WTC11 (cell line): ENCODE measurements at regions not wholly inside any gene's neighbourhood (a gene's known extent, or its start where the extent isn't known, plus 50 kb on each side); places are given as distances from the start of the nearest gene placed in this dataset.

Experiments used
- ATAC-seq: fragments of 200-7000 bp; cut with Tn5 transposase; 2 replicates; pipeline ENCODE4 v1.10.0; 2021; ENCODE audit warnings: mild to moderate bottlenecking, moderate library complexity
- CTCF ChIA-PET: fragments of 300-600 bp; sonication (Branson Sonifier 250); formaldehyde crosslinking; loops from one replicate; lab custom pipeline; 2021; ENCODE audit warnings: antibody characterized with exemption; lab: Charles Lee
- POLR2A ChIA-PET: fragments of 350-600 bp; sonication (Branson Sonifier 250); formaldehyde crosslinking; loops from one replicate; lab custom pipeline; 2021; ENCODE audit warnings: antibody characterized with exemption; lab: Charles Lee
- DNase-seq: peaks from one replicate; pipeline ENCODE4 v3.0.0; 2021; ENCODE audit warnings: low spot score
- H3K27ac Mint-ChIP-seq: 2 replicates; pipeline ENCODE4 v1.8.0; 2021; ENCODE audit warnings: mixed read lengths
- H3K27me3 Mint-ChIP-seq: 2 replicates; pipeline ENCODE4 v1.8.0; 2021; ENCODE audit warnings: low read depth, mild to moderate bottlenecking, moderate library complexity, mixed read lengths
- H3K36me3 Mint-ChIP-seq: 2 replicates; pipeline ENCODE4 v1.8.0; 2021; ENCODE audit warnings: mixed read lengths
- H3K4me1 Mint-ChIP-seq: 2 replicates; pipeline ENCODE4 v1.8.0; 2022; ENCODE audit warnings: mixed read lengths
- H3K4me3 Mint-ChIP-seq: 2 replicates; pipeline ENCODE4 v1.8.0; 2021; ENCODE audit warnings: mild to moderate bottlenecking, moderate library complexity, mixed read lengths
- H3K9me3 Mint-ChIP-seq: 2 replicates; pipeline ENCODE4 v1.8.0; 2021; ENCODE audit warnings: mixed read lengths
- E2F4 ChIP-seq: sonication (generic); formaldehyde crosslinking; IDR thresholded peaks from 2 replicates; pipeline ENCODE4 v1.8.1; 2022; ENCODE audit warnings: low read depth, mild to moderate bottlenecking, moderate library complexity, missing genetic modification reagents, borderline replicate concordance
- EMX1 ChIP-seq: fragments of 250-450 bp; sonication (Bioruptor Pico); IDR thresholded peaks from 2 replicates; pipeline ENCODE4 v1.8.0; 2021; ENCODE audit warnings: mild to moderate bottlenecking
- ERG ChIP-seq: fragments of 250-450 bp; sonication (Bioruptor Pico); IDR thresholded peaks from 2 replicates; pipeline ENCODE4 v1.8.0; 2021; ENCODE audit warnings: mild to moderate bottlenecking
- FOXP4 ChIP-seq: sonication (generic); formaldehyde crosslinking; IDR thresholded peaks from 2 replicates; pipeline ENCODE4 v1.8.0; 2022; ENCODE audit warnings: mild to moderate bottlenecking, missing genetic modification reagents
- MXD4 ChIP-seq: fragments of 250-450 bp; sonication (Bioruptor Pico); IDR thresholded peaks from 2 replicates; pipeline ENCODE4 v1.8.0; 2021; ENCODE audit warnings: mild to moderate bottlenecking, moderate library complexity, borderline replicate concordance
- NFATC4 ChIP-seq: fragments of 250-450 bp; sonication (Bioruptor Pico); IDR thresholded peaks from 2 replicates; pipeline ENCODE4 v1.9.0; 2021; ENCODE audit warnings: mild to moderate bottlenecking
- NFYB ChIP-seq: sonication (generic); formaldehyde crosslinking; conservative IDR thresholded peaks from 2 replicates; pipeline ENCODE4 v1.8.0; 2022; ENCODE audit warnings: low read depth, missing genetic modification reagents
- OVOL2 ChIP-seq: fragments of 250-450 bp; sonication (Bioruptor Pico); IDR thresholded peaks from 2 replicates; pipeline ENCODE4 v1.9.0; 2021; ENCODE audit warnings: mild to moderate bottlenecking, borderline replicate concordance
- PRRX2 ChIP-seq: fragments of 250-450 bp; sonication (Bioruptor Pico); IDR thresholded peaks from 2 replicates; pipeline ENCODE4 v1.8.0; 2021; ENCODE audit warnings: mild to moderate bottlenecking
- SMAD4 ChIP-seq: sonication (generic); formaldehyde crosslinking; IDR thresholded peaks from 2 replicates; pipeline ENCODE4 v1.8.0; 2022; ENCODE audit warnings: mild to moderate bottlenecking, missing genetic modification reagents
- ZBTB21 ChIP-seq: sonication (generic); formaldehyde crosslinking; IDR thresholded peaks from 2 replicates; pipeline ENCODE4 v1.8.1; 2023; ENCODE audit warnings: mild to moderate bottlenecking, missing genetic modification reagents, borderline replicate concordance
- ZNF281 ChIP-seq: sonication (generic); formaldehyde crosslinking; IDR thresholded peaks from 2 replicates; pipeline ENCODE4 v1.8.0; 2023; ENCODE audit warnings: mild to moderate bottlenecking, missing genetic modification reagents
- ZNF317 ChIP-seq: sonication (generic); formaldehyde crosslinking; IDR thresholded peaks from 2 replicates; pipeline ENCODE4 v1.8.1; 2023; ENCODE audit warnings: low read depth, mild to moderate bottlenecking, moderate library complexity, missing genetic modification reagents, borderline replicate concordance
- ZNF423 ChIP-seq: fragments of 250-450 bp; sonication (Bioruptor Pico); IDR thresholded peaks from 2 replicates; pipeline ENCODE4 v2.1.2; 2022; ENCODE audit warnings: mild to moderate bottlenecking, moderate library complexity
- ZNF532 ChIP-seq: fragments of 250-450 bp; sonication (Bioruptor Pico); IDR thresholded peaks from 2 replicates; pipeline ENCODE4 v1.9.0; 2021; ENCODE audit warnings: mild to moderate bottlenecking, borderline replicate concordance
- TF ChIP-seq, protein P1 (sequence below): sonication (generic); formaldehyde crosslinking; IDR thresholded peaks from 2 replicates; pipeline ENCODE4 v1.8.0; 2023; ENCODE audit warnings: missing genetic modification reagents, mild to moderate bottlenecking, borderline replicate concordance
- TF ChIP-seq, protein P2 (sequence below): sonication (generic); formaldehyde crosslinking; IDR thresholded peaks from 2 replicates; pipeline ENCODE4 v1.8.1; 2023; ENCODE audit warnings: mild to moderate bottlenecking, missing genetic modification reagents

DNA sequence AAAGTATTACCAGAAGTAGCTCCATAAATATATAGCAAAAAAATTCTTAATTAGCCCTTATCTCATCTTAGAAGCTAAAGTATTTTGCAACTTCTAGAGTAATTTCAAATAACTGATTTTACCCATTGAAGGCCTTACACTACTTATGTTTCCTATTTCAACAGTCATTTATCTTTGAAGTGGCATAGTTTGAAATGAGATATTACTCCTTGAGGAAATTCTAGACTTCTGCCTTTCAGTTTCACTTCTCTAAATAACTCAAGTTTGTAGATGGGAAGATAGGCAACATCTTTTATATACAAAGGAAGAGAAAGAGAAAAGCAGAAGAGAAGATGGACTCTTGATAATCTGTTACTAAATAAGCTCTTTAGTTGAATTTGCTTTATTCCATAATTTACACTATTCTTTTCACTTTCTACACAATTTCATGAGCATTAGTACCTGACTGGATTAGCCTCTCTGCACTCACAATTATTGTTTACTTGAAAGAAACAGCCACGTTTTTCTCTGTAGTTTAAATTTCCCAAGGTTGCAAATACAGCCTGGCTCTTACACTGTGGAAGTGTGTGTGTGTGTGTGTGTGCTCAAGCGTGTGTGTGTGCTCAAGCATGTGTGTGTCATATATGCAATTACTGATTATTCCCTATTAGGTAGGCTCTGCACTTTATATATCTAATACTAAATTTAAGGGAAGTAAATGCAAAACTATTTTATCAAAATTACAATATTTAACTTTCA lies 60.6 kb upstream of the EMB start:
- ATAC-seq (no peak), DNase-seq (no peak)
- peaks cover 34% of the 10 kb centered on the region for H3K9me3 Mint-ChIP-seq
- no peak overlapping the region for H3K4me3 Mint-ChIP-seq
- ChIA-PET CTCF (no interaction called here), POLR2A (no interaction called here)
- H3K36me3 Mint-ChIP-seq = peaks cover 13% of the 10 kb centered on the region
- H3K4me1 Mint-ChIP-seq = no peaks in the 10 kb centered on the region
- H3K27me3 Mint-ChIP-seq = peaks cover 3% of the 10 kb centered on the region
- H3K27ac Mint-ChIP-seq = no peak overlapping the region
- TF ChIP-seq OVOL2 (no peak), ZBTB21 (CRISPR knock-in tag) (no peak), NFATC4 (CRISPR knock-in tag) (no peak), NFYB (CRISPR knock-in tag) (no peak), ZNF532 (CRISPR knock-in tag) (no peak), ZNF317 (CRISPR knock-in tag) (no peak), E2F4 (CRISPR knock-in tag) (no peak), ERG (CRISPR knock-in tag) (no peak), PRRX2 (no peak), ZNF423 (CRISPR knock-in tag) (no peak), MXD4 (CRISPR knock-in tag) (no peak), ZNF281 (CRISPR knock-in tag) (no peak), SMAD4 (no peak), EMX1 (CRISPR knock-in tag) (no peak), FOXP4 (no peak)
- TF ChIP-seq, protein P1, sequence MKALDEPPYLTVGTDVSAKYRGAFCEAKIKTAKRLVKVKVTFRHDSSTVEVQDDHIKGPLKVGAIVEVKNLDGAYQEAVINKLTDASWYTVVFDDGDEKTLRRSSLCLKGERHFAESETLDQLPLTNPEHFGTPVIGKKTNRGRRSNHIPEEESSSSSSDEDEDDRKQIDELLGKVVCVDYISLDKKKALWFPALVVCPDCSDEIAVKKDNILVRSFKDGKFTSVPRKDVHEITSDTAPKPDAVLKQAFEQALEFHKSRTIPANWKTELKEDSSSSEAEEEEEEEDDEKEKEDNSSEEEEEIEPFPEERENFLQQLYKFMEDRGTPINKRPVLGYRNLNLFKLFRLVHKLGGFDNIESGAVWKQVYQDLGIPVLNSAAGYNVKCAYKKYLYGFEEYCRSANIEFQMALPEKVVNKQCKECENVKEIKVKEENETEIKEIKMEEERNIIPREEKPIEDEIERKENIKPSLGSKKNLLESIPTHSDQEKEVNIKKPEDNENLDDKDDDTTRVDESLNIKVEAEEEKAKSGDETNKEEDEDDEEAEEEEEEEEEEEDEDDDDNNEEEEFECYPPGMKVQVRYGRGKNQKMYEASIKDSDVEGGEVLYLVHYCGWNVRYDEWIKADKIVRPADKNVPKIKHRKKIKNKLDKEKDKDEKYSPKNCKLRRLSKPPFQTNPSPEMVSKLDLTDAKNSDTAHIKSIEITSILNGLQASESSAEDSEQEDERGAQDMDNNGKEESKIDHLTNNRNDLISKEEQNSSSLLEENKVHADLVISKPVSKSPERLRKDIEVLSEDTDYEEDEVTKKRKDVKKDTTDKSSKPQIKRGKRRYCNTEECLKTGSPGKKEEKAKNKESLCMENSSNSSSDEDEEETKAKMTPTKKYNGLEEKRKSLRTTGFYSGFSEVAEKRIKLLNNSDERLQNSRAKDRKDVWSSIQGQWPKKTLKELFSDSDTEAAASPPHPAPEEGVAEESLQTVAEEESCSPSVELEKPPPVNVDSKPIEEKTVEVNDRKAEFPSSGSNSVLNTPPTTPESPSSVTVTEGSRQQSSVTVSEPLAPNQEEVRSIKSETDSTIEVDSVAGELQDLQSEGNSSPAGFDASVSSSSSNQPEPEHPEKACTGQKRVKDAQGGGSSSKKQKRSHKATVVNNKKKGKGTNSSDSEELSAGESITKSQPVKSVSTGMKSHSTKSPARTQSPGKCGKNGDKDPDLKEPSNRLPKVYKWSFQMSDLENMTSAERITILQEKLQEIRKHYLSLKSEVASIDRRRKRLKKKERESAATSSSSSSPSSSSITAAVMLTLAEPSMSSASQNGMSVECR (CRISPR knock-in tag) = no peak
- TF ChIP-seq, protein P2, sequence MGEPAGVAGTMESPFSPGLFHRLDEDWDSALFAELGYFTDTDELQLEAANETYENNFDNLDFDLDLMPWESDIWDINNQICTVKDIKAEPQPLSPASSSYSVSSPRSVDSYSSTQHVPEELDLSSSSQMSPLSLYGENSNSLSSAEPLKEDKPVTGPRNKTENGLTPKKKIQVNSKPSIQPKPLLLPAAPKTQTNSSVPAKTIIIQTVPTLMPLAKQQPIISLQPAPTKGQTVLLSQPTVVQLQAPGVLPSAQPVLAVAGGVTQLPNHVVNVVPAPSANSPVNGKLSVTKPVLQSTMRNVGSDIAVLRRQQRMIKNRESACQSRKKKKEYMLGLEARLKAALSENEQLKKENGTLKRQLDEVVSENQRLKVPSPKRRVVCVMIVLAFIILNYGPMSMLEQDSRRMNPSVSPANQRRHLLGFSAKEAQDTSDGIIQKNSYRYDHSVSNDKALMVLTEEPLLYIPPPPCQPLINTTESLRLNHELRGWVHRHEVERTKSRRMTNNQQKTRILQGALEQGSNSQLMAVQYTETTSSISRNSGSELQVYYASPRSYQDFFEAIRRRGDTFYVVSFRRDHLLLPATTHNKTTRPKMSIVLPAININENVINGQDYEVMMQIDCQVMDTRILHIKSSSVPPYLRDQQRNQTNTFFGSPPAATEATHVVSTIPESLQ (CRISPR knock-in tag) = no peak
